Sciatic nerve (tissue), 2 donors: ENCODE measurements at regions not wholly inside any gene's neighbourhood (a gene's known extent, or its start where the extent isn't known, plus 50 kb on each side); places are given as distances from the start of the nearest gene placed in this dataset.
"Not testable (repeated sequence)": the region's sequence is repeated elsewhere in the genome, so short reads cannot be mapped to it uniquely, and the experiment has no call there.

ENCODE experiments used
- ATAC-seq: fragments of 200-7000 bp; cut with Tn5 transposase; one replicate; pipeline ENCODE4 v1.9.1; 2020; ENCODE audit warnings: mild to moderate bottlenecking, moderate library complexity
- DNase-seq: peaks from one replicate; pipeline ENCODE4 v3.0.0-alpha.2; 2020; ENCODE audit warnings: low spot score
- intact Hi-C: fragments of 100-400 bp; cut with DNase I; formaldehyde crosslinking; loops from one replicate; pipeline ENCODE4 v1.14.2; 2022
- donor health status: DM: no; HTN: no; CAD: no.
- donor health status: DM: no; HTN: no; CAD: no.

GRCh38 chr14:44396226-44396625, 110.9 kb downstream of the FSCB start:
- no peak for ATAC-seq
- intact Hi-C loops, result no loop called here
- no peak for DNase-seq

DNA sequence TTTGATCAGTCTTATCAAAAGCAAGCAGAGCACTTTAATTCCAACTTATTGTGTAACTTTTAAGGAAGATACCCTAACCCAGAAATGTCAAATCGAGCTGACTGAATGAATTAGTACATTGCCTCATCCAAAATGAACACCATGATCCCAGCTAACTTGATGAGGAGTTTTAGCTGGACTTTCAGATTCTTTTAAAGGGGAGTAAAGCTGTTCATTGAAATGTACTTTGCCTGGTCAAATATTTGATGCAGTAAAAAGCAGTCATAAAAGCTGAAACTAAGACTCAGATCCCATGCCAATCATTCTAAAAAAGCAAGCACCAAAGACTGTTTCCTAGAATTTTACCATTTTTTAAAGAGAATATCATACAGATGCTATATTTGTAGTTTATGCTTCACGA, 114.1 kb downstream of the FSCB start:
- intact Hi-C loops, result no loop called here
- ATAC-seq (no peak), DNase-seq (no peak)

DNA sequence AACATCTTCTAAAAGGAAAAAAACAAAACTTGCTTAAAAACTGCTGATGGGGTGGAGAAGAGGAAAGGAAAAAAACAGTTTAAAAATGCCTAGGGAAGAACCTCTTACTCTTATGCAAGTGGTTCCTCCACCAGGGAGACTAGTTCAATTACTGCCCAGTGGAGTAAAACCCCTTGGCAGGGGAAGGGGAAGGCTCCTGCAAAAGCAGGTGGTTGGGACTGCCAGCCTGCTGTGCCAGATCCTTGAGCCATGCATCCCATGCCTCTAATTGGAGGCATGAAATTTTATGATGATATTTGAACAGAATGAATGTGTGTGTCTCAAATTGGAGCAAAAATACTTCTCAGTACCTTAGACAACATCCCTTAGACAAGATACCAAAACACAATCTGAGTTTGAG, 118.8 kb downstream of the FSCB start:
- DNase-seq (no peak), ATAC-seq (no peak)
- intact Hi-C loops, result no loop called here

DNA sequence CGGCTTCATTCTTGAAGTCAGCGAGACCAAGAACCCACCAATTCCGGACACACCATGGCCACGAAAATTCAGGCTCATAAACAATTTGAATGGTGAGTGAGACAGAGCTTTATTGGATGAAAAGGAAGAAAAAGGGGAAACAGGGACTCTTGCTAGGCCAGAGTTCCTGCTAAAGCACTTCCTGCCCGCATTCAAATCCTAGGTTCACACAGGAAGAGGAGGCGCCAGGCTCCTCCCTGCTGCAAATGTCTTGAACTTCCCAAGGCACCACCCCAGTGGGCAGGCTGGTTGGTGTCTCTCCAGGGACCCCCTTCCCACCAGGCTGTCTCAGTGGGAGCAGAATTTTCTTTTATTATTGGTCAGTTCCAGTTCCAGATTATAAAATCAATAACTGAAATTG, 121.2 kb downstream of the FSCB start:
- no peak for ATAC-seq
- DNase-seq, result no peak
- intact Hi-C loops, result no loop called here

GRCh38 chr14:44385296-44385695, 121.8 kb downstream of the FSCB start:
- DNase-seq, intact Hi-C loops, ATAC-seq: not testable (repeated sequence)

DNA sequence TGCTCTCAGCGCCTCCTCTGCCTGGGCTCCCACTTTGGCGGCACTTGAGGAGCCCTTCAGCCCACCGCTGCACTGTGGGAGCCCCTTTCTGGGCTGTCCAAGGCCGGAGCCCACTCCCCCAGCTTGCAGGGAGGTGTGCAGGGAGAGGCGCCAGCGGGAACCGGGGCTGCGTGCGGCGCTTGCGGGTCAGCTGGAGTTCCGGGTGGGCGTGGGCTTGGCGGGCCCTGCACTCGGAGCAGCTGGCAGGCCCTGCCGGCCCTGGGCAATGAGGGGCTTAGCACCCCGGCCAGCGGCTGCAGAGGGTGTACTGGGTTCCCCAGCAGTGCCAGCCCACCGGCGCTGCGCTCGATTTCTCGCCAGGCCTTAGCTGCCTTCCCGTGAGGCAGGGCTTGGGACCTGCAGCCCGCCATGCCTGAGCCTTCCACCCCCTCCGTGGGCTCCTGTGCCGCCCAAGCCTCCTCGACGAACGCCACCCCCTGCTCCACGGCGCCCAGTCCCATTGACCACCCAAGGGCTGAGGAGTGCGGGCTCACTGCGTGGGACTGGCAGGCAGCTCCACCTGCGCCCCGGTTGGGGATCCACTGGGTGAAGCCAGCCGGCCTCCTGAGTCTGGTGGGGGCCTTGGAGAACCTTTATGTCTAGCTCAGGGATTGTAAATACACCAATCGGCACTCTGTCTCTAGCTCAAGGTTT, 122.3 kb downstream of the FSCB start:
- intact Hi-C loops, ATAC-seq, DNase-seq: not testable (repeated sequence)

DNA sequence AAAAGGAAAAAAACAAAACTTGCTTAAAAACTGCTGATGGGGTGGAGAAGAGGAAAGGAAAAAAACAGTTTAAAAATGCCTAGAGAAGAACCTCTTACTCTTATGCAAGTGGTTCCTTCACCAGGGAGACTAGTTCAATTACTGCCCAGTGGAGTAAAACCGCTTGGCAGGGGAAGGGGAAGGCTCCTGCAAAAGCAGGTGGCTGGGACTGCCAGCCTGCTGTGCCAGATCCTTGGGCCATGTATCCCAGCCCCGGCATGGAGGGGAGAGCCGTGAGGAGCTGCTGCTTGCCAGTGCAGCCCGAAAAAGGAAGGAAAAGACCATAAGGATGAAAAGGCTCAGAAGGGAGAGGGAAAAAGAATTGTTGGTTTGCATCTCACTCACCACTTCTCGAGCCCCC, 123.0 kb downstream of the FSCB start:
- DNase-seq (no peak), ATAC-seq (peak; percentile 42)
- intact Hi-C loops, result no loop called here

- intact Hi-C loops, result no loop called here
- no peak for DNase-seq
- peak; percentile 34 for ATAC-seq
These were observed 123.4 kb downstream of the FSCB start for GRCh38 chr14:44383636-44384035.

DNA sequence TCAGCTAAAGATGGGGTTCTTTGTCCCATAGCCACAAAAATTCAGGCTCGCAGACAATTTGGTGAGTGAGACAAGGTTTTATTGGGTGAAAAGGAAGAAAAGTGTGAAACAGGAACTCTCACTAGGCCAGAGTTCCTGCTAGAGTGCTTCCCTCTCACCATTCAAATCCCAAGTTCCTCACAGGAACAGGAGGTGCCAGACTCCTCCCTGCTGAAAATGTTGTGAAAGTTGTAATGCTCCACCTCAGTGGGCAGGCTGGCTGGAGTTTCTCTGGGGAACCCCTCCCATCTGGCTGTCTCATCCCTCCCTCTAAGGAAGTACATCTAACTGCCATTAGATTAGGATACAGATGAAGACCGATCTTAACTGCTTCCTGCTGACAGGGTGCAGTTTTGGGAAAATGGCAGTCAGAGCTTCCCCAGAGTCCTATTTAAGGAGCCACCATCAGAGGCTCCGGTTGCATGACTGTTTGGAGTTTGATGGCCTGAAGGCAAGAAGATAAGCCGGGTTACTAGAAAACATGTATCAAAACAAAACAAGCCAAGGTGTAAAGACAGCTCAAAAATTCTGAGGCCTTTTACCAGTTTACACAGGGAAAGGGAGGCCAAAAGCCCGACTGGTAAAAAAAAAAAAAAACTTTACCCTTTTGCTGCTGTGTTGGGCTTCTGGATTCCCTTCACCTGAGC, 127.6 kb downstream of the FSCB start:
- ATAC-seq, result peak; percentile 59
- DNase-seq, result no peak
- intact Hi-C loops, result no loop called here

- DNase-seq, result no peak
- intact Hi-C loops, result no loop called here
- no peak for ATAC-seq
These were observed 132.2 kb downstream of the FSCB start for GRCh38 chr14:44374906-44375305.

- ATAC-seq, result no peak
- intact Hi-C loops, result no loop called here
- no peak for DNase-seq
These were observed 134.1 kb downstream of the FSCB start for GRCh38 chr14:44372807-44373489.

- DNase-seq (no peak), ATAC-seq (no peak)
- intact Hi-C loops, result no loop called here
These were observed 134.9 kb downstream of the FSCB start for GRCh38 chr14:44372231-44372630.

- DNase-seq (no peak), ATAC-seq (no peak)
- intact Hi-C loops, result no loop called here
These were observed 136.4 kb downstream of the FSCB start for GRCh38 chr14:44370727-44371126.

GRCh38 chr14:44369401-44370123, 137.5 kb downstream of the FSCB start:
- intact Hi-C loops, result no loop called here
- ATAC-seq (no peak), DNase-seq (no peak)

DNA sequence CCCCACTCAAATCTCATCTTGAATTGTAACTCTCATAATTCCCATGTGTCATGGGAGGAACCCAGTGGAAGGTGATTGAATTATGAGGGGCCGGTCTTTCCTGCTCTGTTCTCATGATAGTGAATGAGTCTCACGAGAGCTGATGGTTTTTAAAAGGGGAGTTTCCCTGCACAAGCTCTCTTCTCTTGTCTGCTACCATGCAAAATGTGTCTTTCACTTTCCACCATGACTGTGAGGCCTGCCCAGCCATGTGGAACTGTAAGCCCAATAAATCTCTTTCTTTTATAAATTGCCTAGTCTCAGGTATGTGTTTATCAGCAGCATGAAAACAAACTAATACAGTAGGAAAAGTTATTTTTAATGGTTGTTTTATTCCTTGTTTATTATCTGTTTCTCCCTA, 146.0 kb downstream of the FSCB start:
- ATAC-seq, result no peak
- intact Hi-C loops, result no loop called here
- no peak for DNase-seq

GRCh38 chr14:44353805-44354204, 153.3 kb downstream of the FSCB start:
- intact Hi-C loops, result no loop called here
- ATAC-seq (no peak), DNase-seq (no peak)

- DNase-seq, result no peak
- ATAC-seq, result no peak
- intact Hi-C loops, result no loop called here
These were observed 154.9 kb downstream of the FSCB start for GRCh38 chr14:44352201-44352600.

- no peak for ATAC-seq
- no peak for DNase-seq
- intact Hi-C loops, result no loop called here
These were observed 159.8 kb downstream of the FSCB start for GRCh38 chr14:44347316-44347715.

DNA sequence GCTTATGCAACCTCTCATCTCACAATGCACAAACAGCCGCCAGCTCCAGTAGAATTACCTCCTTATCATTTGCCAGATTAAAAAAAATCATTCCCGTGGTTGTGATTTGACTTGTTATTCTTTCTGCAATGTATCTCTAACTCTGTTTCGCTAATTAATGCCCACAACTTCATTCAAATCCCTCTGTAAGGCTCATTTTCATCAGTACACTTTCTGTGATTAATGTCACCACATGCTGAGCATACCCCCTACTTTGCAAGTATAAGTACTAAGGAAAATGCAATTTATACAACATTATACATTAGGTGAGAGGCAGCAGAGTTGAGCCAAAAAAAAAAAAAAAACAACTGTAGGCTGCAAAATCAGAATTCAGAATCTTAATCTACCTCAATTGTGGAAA, 166.0 kb downstream of the FSCB start:
- intact Hi-C loops, result no loop called here
- DNase-seq (no peak), ATAC-seq (no peak)

DNA sequence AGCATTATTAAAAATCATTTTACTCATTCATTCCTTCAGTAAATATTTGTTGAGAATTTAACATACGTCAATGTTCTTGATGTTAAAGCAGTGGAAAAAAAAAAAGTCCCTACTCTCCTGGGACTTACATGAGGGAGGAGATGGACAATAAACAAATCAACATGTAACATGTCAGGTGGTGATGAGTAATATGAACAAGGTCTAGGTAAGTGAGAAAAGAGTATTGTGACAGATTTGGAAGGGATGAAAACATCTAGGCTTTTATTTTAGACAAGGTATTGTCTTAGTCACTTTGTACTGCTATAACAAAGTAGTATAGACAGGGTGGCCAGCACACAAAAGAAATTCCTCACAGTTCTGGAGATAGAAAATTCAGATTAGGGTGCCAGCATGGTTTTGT, 167.2 kb downstream of the FSCB start:
- ATAC-seq (no peak), DNase-seq (no peak)
- intact Hi-C loops, result no loop called here
